DMS79 treated with DMSO at 0.1 percent for 48 hours (cell line): ENCODE measurements at regions not wholly inside any gene's neighbourhood (a gene's known extent, or its start where the extent isn't known, plus 50 kb on each side); places are given as distances from the start of the nearest gene placed in this dataset.
"Not testable (repeated sequence)": the region's sequence is repeated elsewhere in the genome, so short reads cannot be mapped to it uniquely, and the experiment has no call there.

Experiments used
- DNase-seq: peaks from one replicate; lab custom pipeline; 2025; lab: John Stamatoyannopoulos, UW

DNA sequence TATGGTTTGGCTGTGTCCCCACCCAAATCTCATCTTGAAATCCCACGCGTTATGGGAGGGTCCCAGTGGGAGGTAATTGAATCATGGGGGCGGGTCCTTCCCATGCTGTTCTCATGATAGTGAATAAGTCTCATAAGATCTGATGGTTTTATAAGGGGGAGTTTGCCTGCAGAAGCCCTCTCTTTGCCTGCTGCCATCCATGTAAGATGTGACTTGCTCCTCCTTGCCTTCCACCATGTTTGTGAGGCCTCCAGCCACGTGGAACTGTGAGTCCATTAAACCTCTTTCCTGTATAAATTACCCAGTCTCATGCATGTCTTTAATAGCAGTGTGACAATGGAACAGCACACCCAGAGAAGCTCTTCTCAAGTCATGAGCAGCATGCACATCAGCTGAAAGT lies 119.1 kb upstream of the CARD11 start:
- not testable (repeated sequence) for DNase-seq

DNA sequence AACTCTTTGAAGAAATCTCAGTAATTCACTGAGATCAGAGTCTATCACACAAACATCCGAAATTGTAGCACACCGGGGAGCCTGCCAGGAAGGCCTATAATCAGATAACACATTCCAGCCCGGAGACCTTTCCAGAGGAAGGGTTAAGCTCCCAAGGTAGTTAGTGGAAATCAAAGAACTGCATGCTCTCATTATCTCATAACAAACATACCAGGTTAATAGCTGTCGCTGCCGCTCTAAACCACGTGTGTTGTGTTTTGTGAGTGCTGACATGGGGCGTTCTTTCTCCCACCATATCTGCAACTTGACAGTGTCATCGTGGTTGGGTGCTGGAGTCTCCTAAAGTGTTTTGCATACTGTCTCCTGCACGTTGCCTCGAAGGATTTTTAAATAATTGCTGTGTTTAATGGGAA lies 120.7 kb upstream of the CARD11 start:
- DNase-seq = no peak

DNA sequence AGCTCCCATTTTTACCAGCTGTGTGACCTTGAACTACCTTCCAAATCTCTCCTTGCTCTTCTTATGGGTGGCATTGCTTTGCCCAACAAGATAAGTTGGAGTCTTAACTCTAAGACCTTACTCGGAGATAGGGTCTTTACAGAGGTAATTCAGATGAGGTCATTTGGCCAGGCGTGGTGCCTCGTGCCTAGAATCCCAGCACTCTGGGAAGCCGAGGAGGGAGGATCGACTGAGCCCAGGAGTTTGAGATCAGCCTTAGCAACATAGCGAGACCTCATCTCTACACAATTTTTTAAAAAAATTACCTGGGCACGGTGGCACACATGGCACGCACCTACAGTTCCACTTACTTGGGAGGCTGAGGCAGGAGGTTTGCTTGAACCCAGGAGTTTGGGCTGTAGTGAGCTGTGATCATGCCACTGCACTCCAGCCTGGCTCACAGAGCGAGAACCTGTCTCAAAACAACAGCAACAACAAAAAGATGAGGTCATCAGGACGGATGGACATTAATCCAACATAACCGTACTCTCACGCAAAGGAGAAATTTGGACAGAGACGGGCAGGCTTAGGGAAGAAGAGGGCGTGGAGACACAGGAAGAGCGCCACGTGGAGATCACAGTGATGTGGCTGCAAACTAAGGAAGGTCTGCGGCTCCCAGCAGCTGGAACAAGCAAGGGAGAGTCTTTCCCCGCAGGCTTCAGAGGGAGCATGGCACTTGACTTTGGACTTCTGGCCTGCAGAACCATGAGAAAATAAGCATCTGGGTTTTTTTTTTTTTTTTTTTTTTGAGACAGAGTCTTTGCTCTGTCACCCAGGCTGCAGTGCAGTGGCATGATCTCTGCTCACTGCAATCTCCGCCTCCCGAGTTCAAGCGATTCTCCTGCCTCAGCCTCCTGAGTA lies 122.3 kb upstream of the CARD11 start:
- no peak for DNase-seq

GRCh38 chr7:3167551-3167950 lies 123.9 kb upstream of the CARD11 start:
- DNase-seq = no peak

GRCh38 chr7:3168370-3168769 lies 124.7 kb upstream of the CARD11 start:
- no peak for DNase-seq

DNA sequence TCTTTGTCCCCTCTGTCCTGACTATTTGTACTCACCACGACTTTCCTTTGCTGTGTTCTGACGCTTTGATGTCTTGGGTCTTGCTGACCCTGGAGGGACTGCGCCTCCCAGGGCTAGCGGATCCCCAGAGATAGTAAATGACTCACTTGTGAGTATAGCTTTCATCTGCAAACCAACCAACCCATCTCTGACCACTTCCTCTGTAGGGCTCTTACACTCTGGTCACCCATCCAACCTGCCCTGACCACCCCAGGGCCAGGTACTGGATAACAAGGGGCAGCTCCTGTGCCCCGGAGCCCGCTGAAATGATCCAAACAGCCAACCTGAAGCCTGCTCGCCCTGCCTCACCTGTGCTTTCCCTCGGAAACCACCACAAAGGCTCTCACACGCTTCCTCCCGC lies 125.2 kb upstream of the CARD11 start:
- DNase-seq = no peak

DNA sequence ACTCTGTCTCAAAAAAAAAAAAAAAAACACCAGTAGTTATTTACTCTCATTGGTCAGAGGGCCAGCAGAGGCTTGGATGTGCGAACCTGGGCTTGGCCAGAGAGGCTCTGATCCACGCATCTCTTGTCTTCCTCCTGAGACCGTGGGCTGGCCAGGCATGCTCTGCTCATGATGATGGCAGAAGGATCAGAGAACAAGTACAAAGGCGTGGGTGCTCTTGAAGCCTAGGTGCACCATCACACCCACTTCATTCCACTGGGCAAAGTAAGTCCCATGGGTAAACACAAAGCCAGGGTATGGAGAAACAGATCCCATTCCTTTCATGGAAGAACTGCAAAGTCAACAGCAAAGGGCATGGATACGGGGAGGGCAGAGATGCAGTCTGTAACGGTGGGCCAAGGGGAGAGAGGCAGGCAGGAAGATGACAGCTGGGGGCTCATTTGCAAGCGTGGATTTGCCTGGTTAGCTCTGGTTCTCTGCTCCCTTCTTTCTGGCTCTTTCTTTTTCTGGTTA lies 128.2 kb upstream of the SDK1 start:
- no peak for DNase-seq

GRCh38 chr7:3174515-3175284 lies 126.4 kb upstream of the SDK1 start:
- DNase-seq = no peak

DNA sequence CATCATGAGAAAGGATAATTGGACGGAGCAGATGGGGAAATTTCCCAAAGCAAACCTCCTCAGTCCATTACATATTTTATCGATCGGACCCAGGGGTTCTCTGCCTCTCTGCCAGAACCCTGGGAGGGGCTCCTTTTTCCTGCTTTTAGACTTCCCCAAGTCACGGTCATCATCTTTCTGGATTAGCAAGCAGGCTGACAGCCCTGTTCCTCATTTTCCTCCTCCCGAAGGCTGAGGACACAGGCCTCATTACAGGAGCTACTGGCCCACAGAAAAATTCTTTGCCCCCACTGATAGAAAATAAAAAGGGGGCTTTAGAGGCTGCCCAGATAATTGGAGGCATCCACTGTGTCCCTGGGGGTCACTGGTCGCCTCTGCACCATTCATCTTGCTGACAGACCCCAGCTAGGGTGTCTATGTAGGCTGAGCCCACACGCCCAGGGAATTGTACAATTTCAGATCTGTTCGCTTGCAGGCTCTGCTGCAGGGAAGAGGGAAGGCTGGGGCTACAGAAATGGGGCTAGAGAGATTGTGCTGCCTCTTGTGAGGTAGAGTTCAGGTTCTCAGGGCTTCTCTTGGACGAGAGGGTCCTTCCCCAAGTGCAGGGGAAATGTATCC lies 125.7 kb upstream of the SDK1 start:
- DNase-seq = no peak

- DNase-seq = no peak
These were observed 124.7 kb upstream of the SDK1 start for GRCh38 chr7:3176112-3177000.

- DNase-seq = no peak
These were observed 123.8 kb upstream of the SDK1 start for GRCh38 chr7:3177271-3177670.

- DNase-seq = no peak
These were observed 121.6 kb upstream of the SDK1 start for GRCh38 chr7:3179456-3179855.

GRCh38 chr7:3180604-3181003 lies 120.4 kb upstream of the SDK1 start:
- no peak for DNase-seq

DNA sequence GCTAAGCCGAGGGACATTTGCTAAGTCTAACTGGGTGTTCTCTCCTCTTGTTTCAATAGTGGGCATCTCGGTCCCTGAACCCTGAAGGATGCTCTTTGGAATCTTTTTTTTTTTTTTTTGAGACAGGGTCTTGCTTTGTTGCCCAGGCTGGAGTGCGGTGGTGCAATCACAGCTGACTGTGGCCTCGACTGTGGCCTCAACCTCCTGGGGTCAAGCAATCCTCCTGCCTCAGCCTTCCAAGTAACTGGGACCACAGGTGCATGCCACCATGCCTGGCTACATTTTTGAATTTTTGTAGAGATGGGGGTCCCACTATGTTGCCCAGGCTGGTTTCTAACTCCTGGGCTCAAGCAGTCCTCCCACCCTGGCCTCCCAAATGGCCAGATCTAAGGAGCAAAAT lies 119.0 kb upstream of the SDK1 start:
- DNase-seq = not testable (repeated sequence)

DNA sequence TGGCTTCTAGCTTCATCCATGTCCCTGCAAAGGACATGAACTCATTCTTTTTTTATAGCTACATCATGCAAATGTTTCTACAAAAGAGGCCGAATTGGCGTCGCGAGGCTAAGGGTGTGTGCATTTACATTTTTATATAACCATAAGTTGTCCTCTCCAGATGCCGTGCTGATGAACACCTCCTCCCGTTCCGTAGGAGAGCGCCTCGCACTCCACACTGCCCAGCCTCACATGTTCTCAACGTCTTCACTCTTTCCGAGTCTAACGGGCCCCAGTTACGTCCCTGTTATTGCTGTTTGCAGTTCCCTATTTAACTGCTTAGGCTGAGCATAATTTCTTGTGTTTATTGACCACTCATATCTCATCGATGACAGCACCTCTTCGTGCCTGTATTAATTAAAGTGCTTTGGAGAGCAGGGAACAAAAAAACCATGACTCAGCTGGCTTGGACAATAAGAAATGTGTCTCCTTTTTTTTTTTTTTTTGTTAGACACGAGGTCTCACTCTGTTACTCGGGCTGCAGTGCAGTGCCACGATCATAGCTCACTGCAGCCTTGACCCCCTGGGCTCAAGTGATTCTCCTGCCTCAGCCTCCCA lies 113.5 kb upstream of the SDK1 start:
- no peak for DNase-seq

GRCh38 chr7:3188946-3189345 lies 112.1 kb upstream of the SDK1 start:
- DNase-seq = no peak

DNA sequence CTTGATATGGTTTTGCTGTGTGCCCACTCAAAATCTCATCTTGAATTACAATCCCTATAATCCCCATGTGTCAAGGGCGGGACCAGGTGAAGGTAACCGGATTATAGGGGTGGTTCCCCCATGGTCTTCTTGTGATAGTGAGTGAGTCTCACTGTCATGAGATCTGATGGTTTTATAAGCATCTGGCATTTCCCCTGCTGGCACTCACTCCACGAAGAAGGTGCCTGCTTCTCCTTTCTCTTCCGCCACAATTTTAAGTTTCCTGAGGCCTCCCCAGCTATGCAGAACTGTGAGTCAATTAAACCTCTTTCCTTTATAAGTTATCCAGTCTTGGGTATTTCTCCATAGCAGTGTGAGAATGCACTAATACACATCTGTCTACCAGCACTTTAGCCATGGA lies 109.5 kb upstream of the SDK1 start:
- no peak for DNase-seq

GRCh38 chr7:3192669-3193068 lies 108.4 kb upstream of the SDK1 start:
- DNase-seq = no peak

DNA sequence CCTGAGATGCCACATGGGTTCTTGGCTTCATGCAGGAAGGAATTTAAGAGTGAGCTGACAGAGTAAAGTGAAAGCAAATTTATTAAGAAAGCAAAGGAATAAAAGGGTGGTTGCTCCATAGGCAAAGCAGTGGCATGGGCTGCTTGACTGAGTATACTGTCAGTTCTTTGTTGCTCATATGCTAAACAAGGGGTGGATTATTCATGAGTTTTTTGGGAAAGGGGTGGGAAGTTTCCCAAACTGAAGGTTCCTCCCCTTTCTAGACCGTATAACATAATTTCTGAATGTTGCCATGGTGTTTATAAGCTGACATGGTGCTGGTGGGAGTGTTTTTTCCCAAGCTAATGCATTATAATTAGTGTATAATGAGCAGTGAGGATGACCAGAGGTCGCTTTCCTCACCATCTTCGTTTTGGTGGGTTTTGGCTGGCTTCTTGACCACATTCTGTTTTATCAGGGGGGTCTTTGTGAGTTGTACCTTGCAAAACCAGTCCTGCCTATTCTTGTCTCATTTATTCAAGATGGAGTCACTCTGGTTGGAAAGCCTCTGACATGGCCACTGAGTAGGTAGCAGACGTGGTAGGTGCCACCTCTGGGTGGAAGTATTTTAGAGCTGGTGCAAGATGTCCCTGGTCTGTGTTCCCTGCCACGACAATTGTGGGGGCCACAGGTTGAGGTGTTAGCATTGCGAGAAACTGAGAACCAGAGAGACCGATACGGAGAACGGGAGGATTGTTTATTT lies 107.5 kb upstream of the SDK1 start:
- DNase-seq = no peak

- no peak for DNase-seq
These were observed 106.4 kb upstream of the SDK1 start for GRCh38 chr7:3194501-3195141.
